ENCODE measurements at regions not wholly inside any gene's neighbourhood (a gene's known extent, or its start where the extent isn't known, plus 50 kb on each side); places are given as distances from the start of the nearest gene placed in this dataset.

- no peak for DNase-seq
These were observed 81.0 kb upstream of the SLC25A13 start for GRCh38 chr7:96402913-96403312.

DNA sequence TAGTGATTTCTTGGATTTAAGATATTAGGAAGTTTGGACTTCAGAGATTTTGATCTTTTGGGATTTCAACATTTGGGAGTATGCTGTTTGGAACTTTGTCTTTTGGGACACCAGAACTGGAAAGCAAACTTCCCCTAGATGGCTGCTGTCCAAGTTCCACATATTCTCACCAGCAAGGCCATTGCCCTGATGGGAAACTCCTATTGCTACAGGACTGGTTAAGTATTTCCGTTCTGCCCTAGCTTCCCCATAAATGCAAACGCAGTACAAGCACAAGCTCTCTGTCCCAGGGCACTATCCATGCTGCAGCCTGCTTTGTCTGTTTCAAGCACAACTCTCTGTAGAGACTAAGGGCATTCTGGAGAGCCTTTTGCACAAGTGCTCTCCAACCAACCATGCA is 79.3 kb upstream of the SLC25A13 start:
- DNase-seq = peak; percentile 25 to 41 (median 35)

GRCh38 chr7:96400518-96400917 is 78.6 kb upstream of the SLC25A13 start:
- peak in 1 of 3 donors; percentile 5 for DNase-seq

- DNase-seq = no peak
These were observed 78.1 kb upstream of the SLC25A13 start for GRCh38 chr7:96400001-96400400.

- no peak for DNase-seq
These were observed 76.2 kb upstream of the SLC25A13 start for GRCh38 chr7:96397936-96398598.

DNA sequence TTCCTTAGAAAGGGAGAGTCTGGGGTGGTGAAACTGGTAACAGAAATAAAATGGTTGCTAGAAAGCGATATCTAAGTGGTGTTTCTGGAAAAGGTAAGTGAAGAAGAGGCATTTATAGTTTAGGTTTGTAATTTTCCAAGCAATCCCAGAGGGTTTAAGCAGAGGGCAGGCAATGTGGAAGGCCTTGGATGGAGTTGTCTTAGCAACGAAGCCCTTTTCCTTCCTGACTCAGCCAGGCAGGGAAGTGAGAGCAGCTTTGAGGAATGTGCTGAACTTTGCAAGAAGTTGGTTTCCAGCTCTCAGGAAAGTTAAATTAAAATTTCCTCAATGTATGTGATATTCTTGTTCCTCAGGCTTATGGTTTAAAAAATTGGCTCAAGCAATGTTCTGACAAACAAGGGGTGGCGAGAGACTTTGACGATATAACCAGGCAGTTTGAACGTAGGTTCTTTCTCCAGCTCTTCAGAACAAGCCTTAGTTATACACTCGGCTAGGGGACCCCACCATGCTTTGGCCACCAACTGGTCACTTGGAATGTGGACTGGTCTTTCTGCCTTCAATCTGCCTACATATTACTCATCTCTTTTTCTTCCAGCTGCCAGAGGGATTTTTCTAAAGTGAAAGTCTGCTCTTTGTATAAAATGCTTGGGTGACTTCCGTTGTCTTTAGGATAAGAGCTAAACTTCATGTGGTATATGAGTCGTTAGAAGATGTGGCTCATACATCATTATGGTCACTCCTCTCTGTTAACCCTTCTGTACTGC is 66.9 kb upstream of the SLC25A13 start:
- peak in 2 of 3 donors; percentile 1 to 19 for DNase-seq

GRCh38 chr7:96388166-96388565 is 66.3 kb upstream of the SLC25A13 start:
- DNase-seq = peak in 1 of 3 donors; percentile 2

DNA sequence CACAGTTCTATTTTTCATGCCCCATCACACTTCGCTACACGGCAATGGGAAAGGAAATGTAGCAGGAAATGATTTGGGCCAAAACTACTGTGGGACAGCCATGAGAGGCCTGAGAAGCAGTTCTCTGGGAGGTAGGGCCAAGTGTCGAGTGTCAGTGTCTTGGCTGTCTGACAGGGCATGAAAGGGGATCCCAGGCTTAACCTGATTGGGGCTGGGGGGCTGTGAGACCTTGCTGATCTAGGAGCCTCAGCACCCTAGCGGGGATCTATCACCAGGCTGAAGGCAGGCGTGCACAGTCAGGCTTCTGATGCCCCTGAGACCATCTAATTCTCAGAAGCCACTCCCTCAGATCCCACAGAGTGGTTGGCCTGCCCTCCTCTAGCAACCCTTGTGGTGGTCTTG is 58.2 kb upstream of the SLC25A13 start:
- DNase-seq = no peak

DNA sequence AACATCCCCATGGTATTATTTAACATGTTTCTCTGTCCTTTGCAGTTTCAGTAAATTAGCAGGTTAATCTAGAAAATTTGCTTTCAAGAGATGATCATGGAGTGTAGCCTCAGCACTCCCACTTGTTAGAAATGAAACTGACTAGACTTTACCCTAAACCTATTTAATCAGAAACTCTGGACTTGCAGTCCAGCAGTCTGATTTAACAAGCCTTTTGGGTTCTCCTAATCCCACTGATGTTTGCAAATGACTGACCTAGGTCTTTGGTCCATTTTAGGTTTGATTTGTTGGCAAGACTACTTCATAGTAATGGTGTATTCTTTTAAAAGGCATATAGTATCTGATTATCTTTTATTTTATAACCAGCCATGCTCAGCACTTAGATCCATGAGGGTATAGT is 55.5 kb upstream of the SLC25A13 start:
- DNase-seq = no peak

Data from suppressor macrophage treated with lipopolysaccharide for 1 hour (primary cell).